Testis (tissue), 2 donors: ENCODE measurements at regions not wholly inside any gene's neighbourhood (a gene's known extent, or its start where the extent isn't known, plus 50 kb on each side); places are given as distances from the start of the nearest gene placed in this dataset.

Experiments
- POLR2A ChIP-seq: fragments of 450-650 bp; IDR thresholded peaks from one replicate; pipeline ENCODE4 v1.6.1; 2017; ENCODE audit warnings: antibody characterized with exemption, mild to moderate bottlenecking, moderate library complexity
- TF ChIP-seq, protein P1 (sequence below), 3 experiments: fragments of 450-650 bp in 2 of 3; fragments of 200-600 bp in 1 of 3; sonication (generic) in 1 of 3; IDR thresholded peaks; one replicate each; pipeline ENCODE4 v1.5.1; 2016 to 2019; ENCODE audit warnings: antibody characterized with exemption in 3 of 3, mild to moderate bottlenecking in 2 of 3, moderate library complexity in 1 of 3

DNA sequence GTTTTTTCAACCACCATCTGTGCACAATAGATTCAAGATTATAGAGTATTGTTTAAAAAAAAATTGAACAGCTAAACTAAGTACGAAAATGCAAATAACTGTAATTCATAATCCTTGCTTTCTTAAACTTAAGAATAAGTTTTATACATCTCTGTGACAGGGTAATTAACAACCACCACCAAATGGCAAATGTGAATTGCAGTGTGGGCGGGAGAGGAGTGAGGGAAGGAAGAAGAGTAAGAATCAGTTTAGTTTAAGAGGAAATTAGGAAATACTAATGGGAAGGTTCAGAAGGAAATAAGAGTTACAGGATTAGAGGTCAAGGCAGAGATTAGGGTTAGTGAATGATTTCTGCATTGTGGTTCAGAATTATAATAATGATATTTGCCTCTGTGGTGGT is 430.9 kb downstream of the SPRY1 start:
- TF ChIP-seq, protein P1, sequence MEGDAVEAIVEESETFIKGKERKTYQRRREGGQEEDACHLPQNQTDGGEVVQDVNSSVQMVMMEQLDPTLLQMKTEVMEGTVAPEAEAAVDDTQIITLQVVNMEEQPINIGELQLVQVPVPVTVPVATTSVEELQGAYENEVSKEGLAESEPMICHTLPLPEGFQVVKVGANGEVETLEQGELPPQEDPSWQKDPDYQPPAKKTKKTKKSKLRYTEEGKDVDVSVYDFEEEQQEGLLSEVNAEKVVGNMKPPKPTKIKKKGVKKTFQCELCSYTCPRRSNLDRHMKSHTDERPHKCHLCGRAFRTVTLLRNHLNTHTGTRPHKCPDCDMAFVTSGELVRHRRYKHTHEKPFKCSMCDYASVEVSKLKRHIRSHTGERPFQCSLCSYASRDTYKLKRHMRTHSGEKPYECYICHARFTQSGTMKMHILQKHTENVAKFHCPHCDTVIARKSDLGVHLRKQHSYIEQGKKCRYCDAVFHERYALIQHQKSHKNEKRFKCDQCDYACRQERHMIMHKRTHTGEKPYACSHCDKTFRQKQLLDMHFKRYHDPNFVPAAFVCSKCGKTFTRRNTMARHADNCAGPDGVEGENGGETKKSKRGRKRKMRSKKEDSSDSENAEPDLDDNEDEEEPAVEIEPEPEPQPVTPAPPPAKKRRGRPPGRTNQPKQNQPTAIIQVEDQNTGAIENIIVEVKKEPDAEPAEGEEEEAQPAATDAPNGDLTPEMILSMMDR (IDR thresholded peaks at IDR 0.05), result no peak
- TF ChIP-seq POLR2A, result no peak
